ENCODE measurements at regions not wholly inside any gene's neighbourhood (a gene's known extent, or its start where the extent isn't known, plus 50 kb on each side); places are given as distances from the start of the nearest gene placed in this dataset.

GRCh38 chr18:73691118-73691517, 456.5 kb downstream of the FBXO15 start:
- WGBS (ENCODE audit: insufficient coverage) = 92% methylated on average over 6 of the region's 6 CpGs
- Histone ChIP-seq H3K36me3 (ENCODE audit: control insufficient read depth, insufficient read depth, low read length) (no peaks in the 10 kb centered on the region), H3K4me1 (ENCODE audit: control insufficient read depth, insufficient read depth, low read length) (no peaks in the 10 kb centered on the region), H3K4me3 (ENCODE audit: low read length) (no peak overlapping the region), H3K27ac (ENCODE audit: low read length) (no peak overlapping the region), H3K27me3 (ENCODE audit: control insufficient read depth, insufficient read depth, low read length) (no peaks in the 10 kb centered on the region), H3K9me3 (ENCODE audit: control insufficient read depth, insufficient read depth, low read length) (no peaks in the 10 kb centered on the region)
- Mint-ChIP-seq H3K36me3 (no peaks in the 10 kb centered on the region), H3K4me3 (no peak overlapping the region), H3K4me1 (no peaks in the 10 kb centered on the region), H3K9me3 (peaks cover 4 to 13% of the 10 kb centered on the region in 2 donors), H3K27ac (no peak overlapping the region), H3K27me3 (ENCODE audit: low read depth in 2 of 2) (no peaks in the 10 kb centered on the region)
- TF ChIP-seq CTCF (IDR thresholded peaks at IDR 0.05) = no peak
- no peak for DNase-seq
- ATAC-seq = no peak
- intact Hi-C loops (cut with micrococcal nuclease) = no loop called here

- H3K4me1 Mint-ChIP-seq = no peaks in the 10 kb centered on the region
- Histone ChIP-seq H3K27me3 (ENCODE audit: control insufficient read depth, insufficient read depth, low read length) (no peaks in the 10 kb centered on the region), H3K4me1 (ENCODE audit: control insufficient read depth, insufficient read depth, low read length) (no peaks in the 10 kb centered on the region), H3K4me3 (ENCODE audit: low read length) (no peak overlapping the region), H3K27ac (ENCODE audit: low read length) (no peak overlapping the region), H3K36me3 (ENCODE audit: control insufficient read depth, insufficient read depth, low read length) (no peaks in the 10 kb centered on the region), H3K9me3 (ENCODE audit: control insufficient read depth, insufficient read depth, low read length) (no peaks in the 10 kb centered on the region)
- TF ChIP-seq CTCF (IDR thresholded peaks at IDR 0.05) = no peak
- ATAC-seq = no peak
- no peaks in the 10 kb centered on the region for H3K36me3 Mint-ChIP-seq
- intact Hi-C loops (cut with micrococcal nuclease) = no loop called here
- H3K27me3 Mint-ChIP-seq (ENCODE audit: low read depth in 2 of 2) = no peaks in the 10 kb centered on the region
- DNase-seq = no peak
- no peak overlapping the region for H3K27ac Mint-ChIP-seq
- H3K4me3 Mint-ChIP-seq = no peak overlapping the region
- WGBS (ENCODE audit: insufficient coverage) = 84% methylated on average over 3 of the region's 3 CpGs
- H3K9me3 Mint-ChIP-seq = peaks cover 8 to 16% of the 10 kb centered on the region in 2 donors
Observed at GRCh38 chr18:73690222-73690621, 457.4 kb downstream of the FBXO15 start.

- no peaks in the 10 kb centered on the region for H3K36me3 ChIP-seq (ENCODE audit: control insufficient read depth, insufficient read depth, low read length)
- DNase-seq (no peak), ATAC-seq (no peak)
- Mint-ChIP-seq H3K4me1 (no peaks in the 10 kb centered on the region), H3K9me3 (peaks cover 8 to 16% of the 10 kb centered on the region in 2 donors), H3K27me3 (ENCODE audit: low read depth in 2 of 2) (no peaks in the 10 kb centered on the region), H3K4me3 (no peak overlapping the region), H3K36me3 (no peaks in the 10 kb centered on the region), H3K27ac (no peak overlapping the region)
- no peaks in the 10 kb centered on the region for H3K9me3 ChIP-seq (ENCODE audit: control insufficient read depth, insufficient read depth, low read length)
- H3K27me3 ChIP-seq (ENCODE audit: control insufficient read depth, insufficient read depth, low read length) = no peaks in the 10 kb centered on the region
- no peak for TF ChIP-seq CTCF (IDR thresholded peaks at IDR 0.05)
- no peak overlapping the region for H3K27ac ChIP-seq (ENCODE audit: low read length)
- no peak overlapping the region for H3K4me3 ChIP-seq (ENCODE audit: low read length)
- intact Hi-C loops (cut with micrococcal nuclease) = no loop called here
- H3K4me1 ChIP-seq (ENCODE audit: control insufficient read depth, insufficient read depth, low read length) = no peaks in the 10 kb centered on the region
- 54% methylated on average over 8 of the region's 9 CpGs for WGBS (ENCODE audit: insufficient coverage)
Observed at GRCh38 chr18:73688851-73689711, 458.6 kb downstream of the FBXO15 start.

GRCh38 chr18:73688161-73688560, 459.5 kb downstream of the FBXO15 start:
- Mint-ChIP-seq H3K4me1 (no peaks in the 10 kb centered on the region), H3K4me3 (no peak overlapping the region), H3K27me3 (ENCODE audit: low read depth in 2 of 2) (no peaks in the 10 kb centered on the region), H3K36me3 (no peaks in the 10 kb centered on the region), H3K9me3 (peaks cover 6 to 13% of the 10 kb centered on the region in 2 donors), H3K27ac (no peak overlapping the region)
- intact Hi-C loops (cut with micrococcal nuclease) = no loop called here
- Histone ChIP-seq H3K4me3 (ENCODE audit: low read length) (no peak overlapping the region), H3K27me3 (ENCODE audit: control insufficient read depth, insufficient read depth, low read length) (no peaks in the 10 kb centered on the region), H3K36me3 (ENCODE audit: control insufficient read depth, insufficient read depth, low read length) (no peaks in the 10 kb centered on the region), H3K27ac (ENCODE audit: low read length) (no peak overlapping the region), H3K4me1 (ENCODE audit: control insufficient read depth, insufficient read depth, low read length) (no peaks in the 10 kb centered on the region), H3K9me3 (ENCODE audit: control insufficient read depth, insufficient read depth, low read length) (no peaks in the 10 kb centered on the region)
- ATAC-seq (no peak), DNase-seq (no peak)
- TF ChIP-seq CTCF (IDR thresholded peaks at IDR 0.05) = no peak
- WGBS (ENCODE audit: insufficient coverage) = 98% methylated on average over 4 of the region's 4 CpGs
